IPS DF 4.7 (cell line): ENCODE measurements at regions not wholly inside any gene's neighbourhood (a gene's known extent, or its start where the extent isn't known, plus 50 kb on each side); places are given as distances from the start of the nearest gene placed in this dataset.
"Not testable (repeated sequence)": the region's sequence is repeated elsewhere in the genome, so short reads cannot be mapped to it uniquely, and the experiment has no call there.

Experiments used
- DNase-seq: peaks from one replicate; pipeline ENCODE4 v3.0.0-alpha.2; 2013; ENCODE audit warnings: low spot score; ENCODE audit errors: extremely low read depth

DNA sequence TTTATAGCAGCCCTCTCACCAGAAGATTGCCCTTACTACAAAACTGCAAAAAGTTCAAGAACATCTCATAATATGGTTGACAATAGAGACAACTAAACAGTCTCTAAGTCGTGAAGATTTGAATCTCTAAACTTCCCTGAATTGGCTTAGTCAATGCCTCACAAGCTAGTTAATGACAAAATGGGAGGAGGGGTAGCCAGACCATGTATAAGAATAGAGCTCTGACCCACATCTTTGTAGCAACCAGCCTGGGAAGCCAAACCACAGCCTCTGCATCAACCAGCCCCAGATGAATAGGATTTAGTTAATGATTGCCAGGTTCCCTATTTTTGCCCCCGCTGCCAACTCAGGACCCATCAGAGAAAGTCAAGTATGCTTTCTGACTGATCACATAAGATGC is 1265.9 kb upstream of the PCDH10 start:
- not testable (repeated sequence) for DNase-seq

DNA sequence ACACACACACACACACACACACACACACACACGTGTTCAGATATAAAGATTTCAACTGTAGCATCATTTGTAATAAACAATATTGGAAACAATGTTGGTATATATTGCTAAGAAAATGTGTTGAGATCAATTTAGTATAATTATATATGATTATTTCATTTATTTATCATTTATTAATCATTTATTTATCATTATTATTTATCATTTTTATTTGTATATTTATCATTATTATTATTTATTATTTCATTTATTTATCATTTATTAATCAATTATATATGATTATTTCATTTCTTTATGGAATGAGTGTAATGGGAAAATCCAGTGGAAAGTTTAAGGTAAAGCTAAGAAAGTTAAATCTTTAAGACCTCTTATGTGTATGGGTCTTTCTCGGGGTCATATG is 1223.4 kb upstream of the PCDH10 start:
- not testable (repeated sequence) for DNase-seq

DNA sequence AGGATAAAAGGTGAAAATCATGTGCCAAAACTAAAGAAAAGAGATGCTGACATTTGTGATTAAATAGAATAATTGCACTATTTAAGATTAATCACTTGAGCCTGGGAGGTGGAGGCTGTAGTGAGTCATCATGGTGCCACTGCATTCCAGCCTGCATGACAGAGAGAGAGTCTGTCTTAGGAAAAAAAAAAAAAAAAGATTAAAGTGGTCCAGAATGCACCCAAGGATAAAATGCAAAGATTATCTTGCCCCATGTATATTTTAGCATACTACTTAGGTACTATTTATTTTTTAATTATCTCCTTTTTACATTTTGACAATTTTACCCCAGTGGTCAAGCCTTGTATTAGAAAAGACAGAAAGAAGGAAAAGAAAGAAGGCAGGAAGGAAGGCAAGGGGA is 1181.4 kb upstream of the PCDH10 start:
- DNase-seq: not testable (repeated sequence)

DNA sequence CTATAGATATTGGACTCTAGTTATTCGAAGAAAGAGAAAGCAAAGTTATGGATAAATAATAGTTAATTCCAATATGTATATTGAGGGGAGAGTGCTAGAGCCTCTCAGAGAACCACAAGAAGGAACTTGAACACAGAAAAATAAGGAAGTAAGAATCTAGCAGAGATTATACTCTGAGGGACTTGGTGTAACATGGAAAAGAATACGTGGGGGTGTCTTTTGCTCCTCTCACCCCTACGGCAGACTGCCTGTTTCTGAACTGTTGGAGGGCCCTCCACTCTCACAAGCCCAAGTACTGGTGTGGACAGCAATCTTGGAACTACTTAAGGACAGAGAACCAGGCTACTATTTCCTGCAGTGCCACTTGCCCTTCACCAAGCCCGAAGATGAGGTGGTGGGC is 1174.4 kb upstream of the PCDH10 start:
- DNase-seq: no peak

DNA sequence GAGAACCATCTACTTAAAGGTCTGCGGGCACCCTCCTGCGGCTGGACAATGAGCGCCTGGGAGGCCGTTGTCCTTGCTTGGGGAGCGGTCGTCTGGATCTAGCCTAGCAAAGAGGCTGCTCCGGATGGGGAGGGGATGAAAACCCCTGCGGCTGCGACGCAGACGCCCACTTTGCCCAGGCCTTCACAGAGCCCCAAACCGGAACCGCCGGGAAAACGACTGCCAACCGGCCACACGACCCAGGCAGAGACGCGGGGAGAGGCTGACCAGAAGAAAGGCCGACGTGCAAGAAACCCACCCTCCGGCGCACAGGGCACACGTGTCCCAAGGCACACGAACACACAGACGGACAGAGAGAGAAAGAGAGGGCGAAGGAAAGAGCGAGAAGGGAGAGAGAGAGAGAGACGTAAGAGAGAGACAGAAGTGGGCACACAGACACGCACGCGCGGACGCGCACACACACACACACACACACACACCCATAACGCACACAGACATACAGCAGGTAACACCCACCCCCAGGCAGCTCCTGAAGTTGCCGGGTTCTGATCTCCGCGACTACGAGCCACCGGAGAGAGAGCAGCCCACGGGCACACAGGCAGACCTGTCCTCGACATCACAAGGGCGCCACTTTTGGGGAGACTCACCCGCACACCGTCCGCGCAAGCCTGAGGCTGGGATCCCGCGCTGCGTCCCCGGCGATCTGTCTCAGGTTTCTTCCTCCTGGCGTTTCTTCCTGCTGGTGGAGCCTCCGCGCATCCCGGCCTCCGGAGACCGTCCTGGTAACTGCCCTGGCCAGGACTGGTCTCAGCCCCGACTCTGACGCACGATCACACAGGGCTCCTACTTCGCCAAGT is 1173.6 kb upstream of the PCDH10 start:
- DNase-seq: not testable (repeated sequence)

DNA sequence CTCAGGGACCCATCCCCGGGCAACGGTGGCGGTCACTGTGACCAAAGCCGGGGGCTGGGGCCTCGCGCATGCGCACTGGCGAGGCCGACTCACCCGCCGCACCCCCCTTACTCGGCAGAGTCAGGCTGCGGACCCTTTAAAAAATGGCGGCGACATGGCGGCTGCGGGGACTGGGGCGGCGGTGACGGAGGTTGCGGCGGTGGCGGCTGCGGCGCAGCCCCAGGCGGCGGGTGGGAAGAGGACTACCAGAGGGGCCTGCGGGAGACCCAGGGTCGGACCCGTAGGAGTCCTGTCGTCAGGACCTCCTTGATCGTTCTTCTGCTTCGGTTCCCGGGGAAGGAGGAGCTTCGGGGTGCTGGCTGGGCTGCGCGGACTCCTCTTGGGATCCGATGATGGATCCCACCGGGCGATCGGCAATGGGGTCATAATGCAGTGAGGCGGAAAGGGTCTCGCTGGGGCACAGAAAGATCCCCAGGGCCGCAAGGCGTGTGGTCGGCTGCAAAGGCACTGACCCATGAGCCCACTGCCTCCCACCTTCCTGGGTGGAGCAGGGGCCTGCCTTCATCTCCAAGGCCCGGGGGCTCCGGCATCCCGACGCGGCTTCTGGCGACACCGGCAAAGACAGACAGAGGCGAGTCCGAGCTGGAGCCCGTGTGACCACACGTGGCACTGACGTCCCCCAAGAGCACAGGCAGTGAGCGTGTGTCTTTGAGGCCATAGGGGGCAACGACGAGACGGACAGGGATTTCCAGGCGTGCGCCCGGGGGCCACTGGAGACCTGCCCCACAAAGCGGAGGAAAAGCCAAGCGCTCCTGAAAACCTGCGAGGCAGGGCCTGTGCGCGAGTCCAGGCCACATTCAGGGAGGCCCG is 1172.7 kb upstream of the PCDH10 start:
- DNase-seq: not testable (repeated sequence)

DNA sequence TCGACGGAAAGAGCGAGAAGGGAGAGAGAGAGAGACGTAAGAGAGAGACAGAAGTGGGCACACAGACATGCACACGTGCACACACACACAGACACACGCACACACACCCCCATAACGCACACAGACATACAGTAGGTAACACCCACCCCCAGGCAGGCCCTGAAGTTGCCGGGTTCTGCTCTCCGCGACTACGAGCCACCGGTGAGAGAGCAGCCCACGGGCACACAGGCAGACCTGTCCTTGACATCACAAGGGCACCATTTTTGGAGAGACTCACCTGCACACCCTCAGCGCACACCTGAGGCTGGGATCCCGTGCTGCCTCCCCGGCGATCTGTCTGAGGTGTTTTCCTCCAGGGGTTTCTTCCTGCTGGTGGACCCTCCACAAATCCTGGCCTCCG is 1171.0 kb upstream of the PCDH10 start:
- DNase-seq: no peak

DNA sequence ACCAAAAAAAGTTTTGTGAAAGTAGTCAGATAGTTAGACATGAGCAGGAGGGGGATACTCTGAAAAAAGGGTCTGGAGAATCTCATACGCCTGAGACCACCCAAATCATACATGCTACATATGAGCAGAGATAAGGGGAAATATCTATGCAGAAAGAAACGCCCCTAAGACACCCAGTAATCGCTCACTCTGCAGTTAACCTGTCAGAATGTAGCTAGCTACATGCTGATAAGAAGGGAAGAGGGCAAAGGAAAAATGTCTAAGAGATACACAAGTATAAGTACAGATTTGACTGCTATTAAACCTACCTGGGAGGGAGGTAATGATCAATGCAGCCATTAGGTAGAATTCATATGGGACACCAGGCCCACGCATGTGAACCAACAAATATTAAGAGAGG is 1159.5 kb upstream of the PCDH10 start:
- DNase-seq: no peak

DNA sequence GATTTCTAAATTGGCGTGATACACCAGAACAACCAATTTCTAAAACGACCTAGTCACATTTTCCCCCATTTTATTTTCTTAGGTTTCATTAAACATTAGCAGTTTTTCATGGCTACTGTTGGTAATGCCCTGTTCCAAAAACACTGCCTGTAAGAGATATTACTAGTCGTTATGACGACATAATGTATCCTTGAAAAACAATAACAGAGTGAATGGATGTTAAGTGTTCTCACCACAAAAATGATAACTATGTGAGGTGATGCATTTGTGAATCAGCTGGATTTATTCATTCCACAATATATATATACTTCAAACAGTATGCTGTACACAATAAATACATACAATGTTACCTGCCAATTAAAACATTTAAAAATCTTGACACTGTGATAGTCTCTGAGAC is 1147.6 kb upstream of the PCDH10 start:
- no peak for DNase-seq

DNA sequence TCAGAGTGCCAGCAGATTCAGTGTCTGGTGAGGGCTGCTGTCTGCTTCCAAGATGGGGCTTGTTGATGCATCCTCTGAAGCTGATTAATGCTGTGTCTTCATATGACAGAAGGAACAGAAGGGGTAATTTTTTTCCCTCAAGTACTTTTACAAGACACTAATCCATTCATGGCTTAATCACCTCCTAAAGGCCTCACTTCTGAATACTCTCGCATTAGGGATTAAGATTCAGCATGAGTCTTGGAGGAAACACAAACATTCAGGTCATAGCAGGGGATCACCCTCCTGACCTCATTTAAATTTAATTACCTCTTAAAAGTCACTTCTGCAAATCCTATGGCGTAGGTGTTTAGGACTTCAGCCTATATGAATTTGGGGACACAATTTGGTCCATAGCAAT is 1145.5 kb upstream of the PCDH10 start:
- DNase-seq: no peak

DNA sequence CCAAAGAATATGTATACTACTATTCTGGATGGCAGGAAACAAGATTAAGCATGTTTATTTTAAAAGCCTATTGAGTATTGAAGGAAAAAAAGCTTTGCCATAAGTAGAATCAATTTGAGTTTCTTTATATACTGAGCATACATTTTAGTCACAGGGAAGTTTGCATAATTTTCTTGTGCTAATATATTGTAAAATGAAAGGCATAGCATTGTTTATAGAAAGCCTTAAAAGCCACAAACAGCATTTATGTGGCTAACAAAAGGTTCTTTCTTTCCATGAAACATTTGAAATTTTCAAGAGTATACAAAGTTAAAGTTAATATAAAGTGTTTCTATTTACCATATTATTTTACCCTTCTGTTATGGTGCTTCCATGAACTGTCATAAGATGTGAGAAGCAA is 1133.8 kb upstream of the PCDH10 start:
- DNase-seq: no peak

DNA sequence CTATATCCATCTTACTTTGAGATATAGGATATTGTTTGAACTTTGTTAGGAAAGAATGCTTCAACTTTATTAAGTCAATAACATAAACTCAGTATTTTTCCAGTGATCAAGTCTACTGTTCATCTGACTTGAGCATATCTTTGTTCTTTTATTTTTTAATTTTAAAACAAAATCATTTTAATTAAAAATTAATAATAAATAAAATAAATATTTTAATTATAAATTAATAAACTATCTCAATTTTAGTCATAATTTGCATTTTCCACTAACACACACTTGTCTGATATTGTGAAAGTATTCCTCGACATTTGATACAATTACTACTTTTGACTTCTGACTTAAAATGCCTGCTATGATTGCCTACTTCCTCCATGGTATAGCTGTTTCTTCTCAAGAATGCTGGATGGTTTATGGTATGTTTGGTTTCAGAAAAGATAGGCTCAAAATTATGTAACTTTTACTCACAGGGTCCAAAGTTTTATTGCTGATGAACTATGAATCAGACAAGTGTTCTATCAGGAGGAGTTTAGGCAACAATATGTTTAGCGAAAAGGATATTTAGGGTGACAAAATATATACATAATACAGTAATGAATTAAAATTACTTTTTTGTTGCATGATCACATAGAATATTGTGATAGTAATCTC is 1132.3 kb upstream of the PCDH10 start:
- no peak for DNase-seq

DNA sequence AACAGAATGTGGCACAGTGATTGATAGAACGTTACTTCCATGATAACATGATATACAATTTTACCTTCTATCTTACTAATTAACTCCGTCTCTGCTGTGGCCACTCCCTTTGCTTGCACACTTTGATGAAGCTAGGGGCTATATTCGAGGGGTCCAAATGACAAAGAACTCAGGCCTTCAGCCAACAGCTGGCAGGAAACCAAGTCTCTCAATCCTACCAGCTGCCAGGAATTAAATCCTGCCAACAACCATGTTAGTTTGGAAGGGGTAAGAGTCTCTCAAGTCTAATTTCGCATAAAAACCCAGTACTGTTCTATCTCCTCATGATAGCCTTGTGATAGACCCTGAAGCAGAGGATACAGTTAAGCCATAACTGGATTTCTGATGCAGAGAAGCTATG is 1122.9 kb upstream of the PCDH10 start:
- DNase-seq: no peak

DNA sequence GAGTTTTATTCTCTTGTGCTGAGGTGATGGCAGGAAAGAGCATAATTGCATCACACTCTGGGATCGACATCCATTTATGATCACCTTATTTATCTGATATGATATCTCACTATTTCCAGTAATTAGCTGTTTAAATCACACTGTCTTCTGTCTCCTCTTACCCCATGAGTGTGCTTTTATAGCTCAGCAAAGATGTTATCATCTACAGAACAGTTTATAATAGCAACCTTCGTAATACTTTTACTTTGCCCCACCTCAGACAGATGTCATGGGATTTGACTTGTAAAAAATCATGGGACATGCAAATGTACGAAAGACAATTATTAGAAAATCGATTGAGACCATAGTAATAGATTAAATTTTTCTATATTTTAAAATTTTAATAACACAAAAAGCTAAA is 1122.3 kb upstream of the PCDH10 start:
- DNase-seq: no peak

DNA sequence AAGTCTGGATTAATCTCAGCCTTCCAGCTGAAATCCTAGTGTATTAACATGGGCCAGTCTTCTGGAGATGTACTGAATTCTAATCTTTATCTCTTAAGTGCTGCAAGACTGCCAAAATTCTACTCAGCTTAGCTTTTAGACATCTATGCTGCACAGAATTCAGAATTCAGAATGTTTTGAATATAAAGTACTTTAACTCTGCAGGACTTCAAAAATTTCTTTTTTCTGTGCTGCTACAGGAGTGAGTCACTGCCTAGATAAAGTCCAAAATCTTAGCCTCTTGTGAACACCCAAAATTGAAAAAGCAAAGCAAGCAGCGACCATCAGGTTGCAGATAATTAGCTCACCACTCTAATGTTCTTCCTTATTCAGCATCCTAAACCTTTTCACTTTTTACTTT is 1092.6 kb upstream of the PCDH10 start:
- DNase-seq: no peak

DNA sequence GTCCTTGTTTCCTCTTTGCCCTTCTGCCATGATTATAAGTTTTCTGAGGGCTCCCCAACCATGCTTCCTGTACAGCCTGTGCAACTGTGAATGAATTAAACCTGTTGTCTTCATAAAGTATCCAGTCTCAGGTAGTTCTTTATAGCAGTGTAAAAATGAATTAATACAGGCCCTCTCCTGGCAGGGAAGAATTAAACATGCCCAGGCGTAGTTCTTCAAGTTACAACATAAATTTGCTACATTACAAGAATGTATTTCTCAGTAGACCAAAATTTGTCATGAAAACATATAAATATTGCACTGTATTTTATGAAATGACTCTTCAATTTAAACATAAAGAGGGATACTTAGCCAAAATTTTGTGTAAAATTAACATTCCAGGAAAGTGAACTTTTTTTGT is 1089.9 kb upstream of the PCDH10 start:
- DNase-seq: no peak

DNA sequence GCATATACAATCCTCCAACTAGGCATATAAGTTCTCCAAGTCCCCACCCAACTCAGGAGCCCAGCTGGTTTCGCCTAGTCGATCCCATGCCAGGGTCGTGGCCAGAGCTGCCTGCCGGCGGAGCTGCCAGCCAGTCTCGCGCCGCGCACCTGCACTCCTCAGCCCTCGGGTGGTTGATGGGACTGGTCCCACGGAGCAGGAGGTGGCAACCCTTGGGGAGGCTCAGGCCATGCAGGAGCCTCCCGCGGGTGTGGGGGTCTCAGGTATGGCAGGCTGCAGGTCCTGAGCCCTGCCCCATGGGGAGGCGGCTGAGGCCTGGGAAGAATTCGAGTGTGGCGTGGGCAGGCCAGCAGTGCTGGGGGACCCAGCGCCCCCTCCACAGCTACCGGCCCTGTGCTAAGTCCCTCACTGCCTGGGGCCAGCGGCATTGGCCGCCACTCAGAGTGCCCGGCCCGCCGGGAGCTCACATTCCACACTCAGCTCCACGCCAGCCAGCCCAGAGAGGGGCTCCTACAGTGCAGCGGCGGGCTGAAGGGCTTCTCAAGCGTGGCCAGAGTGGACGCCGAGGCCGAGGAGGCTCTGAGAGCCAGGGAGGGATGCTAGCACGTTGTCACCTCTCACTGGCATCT is 1086.4 kb upstream of the PCDH10 start:
- no peak for DNase-seq

DNA sequence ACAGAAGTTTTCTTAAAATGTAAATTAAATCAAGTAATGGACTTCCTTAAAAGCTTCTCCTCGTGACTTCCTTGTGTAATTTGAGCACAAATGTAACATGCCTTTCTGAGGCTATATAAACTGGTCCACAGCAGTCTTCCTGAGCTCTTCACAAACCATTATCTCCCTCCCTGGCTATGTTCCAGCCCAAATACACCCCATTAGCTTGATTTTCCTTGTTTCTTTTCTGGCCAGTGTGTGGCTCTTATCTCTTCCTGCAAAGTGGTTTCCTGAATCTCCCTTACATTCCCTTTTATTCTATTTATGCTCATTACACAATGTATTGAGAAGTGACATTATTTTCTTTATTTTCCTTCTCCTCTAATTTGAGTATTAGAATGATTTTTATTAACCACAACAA is 1085.3 kb upstream of the PCDH10 start:
- DNase-seq: no peak

DNA sequence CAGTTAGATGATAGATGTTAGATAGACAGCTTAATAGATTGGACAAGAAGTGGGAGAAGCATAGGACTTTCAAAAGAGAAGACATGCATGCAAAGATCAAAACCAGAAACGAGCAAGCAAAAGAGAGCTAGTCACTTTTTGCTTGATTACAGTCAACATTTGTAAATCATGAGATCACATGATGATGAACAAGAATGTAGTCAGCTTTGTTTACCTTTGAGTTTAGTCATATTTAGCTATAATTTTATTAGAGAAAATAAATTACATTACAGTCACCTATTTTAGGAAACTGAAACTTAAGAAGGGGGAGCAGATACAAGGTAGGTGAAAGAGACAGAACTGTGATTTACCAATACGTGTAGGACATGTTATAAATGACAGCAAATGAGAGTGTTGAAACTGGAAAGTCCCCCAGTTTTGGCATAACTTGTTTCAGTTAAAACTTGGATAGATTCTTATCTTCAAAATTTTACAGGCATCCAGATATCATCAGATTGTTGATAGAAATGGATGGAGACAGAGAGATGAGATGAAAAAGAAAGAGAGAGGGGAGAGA is 1083.1 kb upstream of the PCDH10 start:
- no peak for DNase-seq

DNA sequence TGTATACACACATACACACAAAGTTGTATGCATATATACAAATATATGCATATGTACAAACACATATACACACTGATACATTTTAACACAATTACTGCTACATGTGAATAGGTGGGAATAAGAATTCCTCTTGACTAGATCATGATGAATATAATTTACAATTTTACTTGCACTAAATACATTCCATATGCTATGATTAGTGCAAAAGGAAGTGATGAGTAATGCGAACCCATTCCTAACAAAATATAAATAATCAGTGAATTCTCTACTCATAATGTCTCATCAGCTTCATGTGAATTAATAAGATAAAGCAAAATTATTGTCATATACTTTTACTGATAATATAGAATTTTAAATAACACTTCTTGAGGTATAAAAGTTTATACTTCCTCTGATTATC is 1077.3 kb upstream of the PCDH10 start:
- DNase-seq: no peak

DNA sequence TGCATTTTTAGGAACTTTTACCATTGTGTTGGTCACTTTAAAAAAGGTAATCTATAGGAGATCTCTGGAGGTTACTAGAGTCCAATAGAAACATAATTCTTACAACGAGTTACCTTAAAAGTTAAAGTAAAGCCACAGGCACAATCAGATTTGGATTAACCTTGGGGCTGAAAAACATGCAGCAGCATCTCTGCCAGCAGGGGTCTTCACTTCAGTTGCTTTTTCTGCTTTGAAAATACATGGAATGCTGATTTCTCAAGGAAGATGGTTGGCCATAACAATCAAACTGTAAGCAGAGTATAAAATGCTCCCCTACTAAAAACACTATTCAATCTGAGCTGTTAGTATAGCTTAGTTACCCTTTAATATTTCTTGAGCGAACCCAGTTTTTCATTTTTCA is 1072.3 kb upstream of the PCDH10 start:
- no peak for DNase-seq
